NT2/D1 (cell line): ENCODE measurements at regions not wholly inside any gene's neighbourhood (a gene's known extent, or its start where the extent isn't known, plus 50 kb on each side); places are given as distances from the start of the nearest gene placed in this dataset.

ENCODE experiments used
- YY1 ChIP-seq: IDR thresholded peaks from 2 replicates; pipeline ENCODE4 v1.6.1; 2011; ENCODE audit not compliant: insufficient read length, insufficient read depth
- ZNF274 ChIP-seq: IDR thresholded peaks from 2 replicates; pipeline ENCODE4 v1.6.1; 2011; ENCODE audit warnings: mild to moderate bottlenecking, low read depth, low read length

DNA sequence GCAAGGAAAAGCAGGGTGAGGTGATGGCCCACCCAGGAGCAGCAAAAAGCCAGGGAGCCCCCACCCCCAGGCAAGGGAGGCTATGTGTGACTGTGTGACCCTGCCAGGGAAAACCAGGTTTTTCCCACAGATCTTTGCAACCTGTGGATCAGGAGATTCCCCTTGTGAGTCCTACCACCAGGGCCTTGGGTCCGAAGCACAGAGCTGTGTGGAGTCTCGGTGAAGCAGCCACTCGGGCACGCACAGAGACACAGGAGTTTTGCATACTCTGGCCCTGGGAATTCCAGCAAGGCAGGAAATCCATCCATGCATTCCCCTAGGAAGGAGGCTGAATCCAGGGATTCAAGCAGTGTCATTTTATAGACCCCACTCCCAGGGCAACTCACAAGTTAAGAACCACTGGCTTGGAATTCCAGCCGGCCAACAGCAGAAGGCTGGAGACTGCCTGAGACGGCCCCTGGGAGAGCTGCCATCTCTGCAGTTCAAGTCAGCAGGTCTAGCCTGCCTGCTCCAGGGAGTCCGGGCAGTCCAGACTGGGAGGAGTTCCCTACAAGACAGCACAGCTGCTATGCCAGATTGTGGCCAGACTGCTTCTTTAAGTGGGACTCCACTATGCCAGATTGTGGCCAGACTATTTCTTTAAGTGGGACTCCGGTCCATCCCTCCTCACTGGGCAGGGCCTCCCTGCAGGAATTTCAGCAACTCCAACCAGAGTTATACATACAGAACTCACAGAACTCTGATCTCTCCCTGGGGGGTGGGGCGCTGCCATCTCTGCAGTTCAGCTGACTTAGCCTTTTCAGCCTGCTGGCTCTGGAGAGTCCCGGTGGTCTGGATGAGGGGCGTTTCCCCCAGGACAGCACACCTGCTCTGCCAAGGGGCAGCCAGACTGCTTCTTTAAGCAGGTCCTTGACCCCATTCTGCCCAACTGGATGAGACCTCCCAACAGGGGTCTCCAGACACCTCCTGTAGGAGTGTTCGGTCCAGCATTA, 85.1 kb upstream of the ADAD1 start:
- TF ChIP-seq YY1 (no peak), ZNF274 (no peak)
